HG03521 (cell line): ENCODE measurements at regions not wholly inside any gene's neighbourhood (a gene's known extent, or its start where the extent isn't known, plus 50 kb on each side); places are given as distances from the start of the nearest gene placed in this dataset.
"Not testable (repeated sequence)": the region's sequence is repeated elsewhere in the genome, so short reads cannot be mapped to it uniquely, and the experiment has no call there.

ENCODE experiments used
- ATAC-seq: cut with Tn5 transposase; IDR thresholded peaks from one replicate; pipeline ENCODE4 v1.9.1; 2021; ENCODE audit warnings: mild to moderate bottlenecking, moderate library complexity; ENCODE audit not compliant: unreplicated experiment

DNA sequence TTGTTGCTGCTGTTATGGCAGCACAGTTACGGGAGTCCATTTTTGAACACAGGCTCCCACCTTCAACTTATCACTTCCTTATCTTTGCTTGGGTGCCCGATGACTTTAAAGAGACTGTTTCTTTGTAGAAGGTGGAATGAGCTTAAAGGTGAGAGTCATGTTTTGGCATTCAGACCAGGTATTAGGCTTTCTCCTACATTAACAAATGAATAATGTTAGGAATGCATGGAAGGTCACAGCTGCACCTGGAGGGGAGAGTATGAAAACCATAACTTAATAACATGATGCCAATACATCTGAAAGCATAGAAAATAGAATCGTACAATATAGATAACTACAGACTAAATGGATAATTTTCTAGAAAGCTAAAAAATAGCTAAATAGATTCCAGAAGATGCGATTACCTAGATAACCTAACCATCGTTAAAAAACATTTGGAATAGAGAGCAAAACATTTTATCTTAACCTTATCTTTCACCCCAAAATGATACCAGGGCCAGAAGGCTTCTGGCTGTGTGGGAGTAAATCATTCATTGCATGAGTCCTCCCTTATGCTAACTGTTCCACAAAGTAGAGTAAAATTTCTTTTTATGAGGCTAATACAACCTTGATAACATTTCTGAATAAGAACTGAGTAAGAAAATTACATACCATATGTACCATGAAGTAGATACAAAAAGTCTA, 126.2 kb upstream of the ADCY2 start:
- no peak for ATAC-seq

DNA sequence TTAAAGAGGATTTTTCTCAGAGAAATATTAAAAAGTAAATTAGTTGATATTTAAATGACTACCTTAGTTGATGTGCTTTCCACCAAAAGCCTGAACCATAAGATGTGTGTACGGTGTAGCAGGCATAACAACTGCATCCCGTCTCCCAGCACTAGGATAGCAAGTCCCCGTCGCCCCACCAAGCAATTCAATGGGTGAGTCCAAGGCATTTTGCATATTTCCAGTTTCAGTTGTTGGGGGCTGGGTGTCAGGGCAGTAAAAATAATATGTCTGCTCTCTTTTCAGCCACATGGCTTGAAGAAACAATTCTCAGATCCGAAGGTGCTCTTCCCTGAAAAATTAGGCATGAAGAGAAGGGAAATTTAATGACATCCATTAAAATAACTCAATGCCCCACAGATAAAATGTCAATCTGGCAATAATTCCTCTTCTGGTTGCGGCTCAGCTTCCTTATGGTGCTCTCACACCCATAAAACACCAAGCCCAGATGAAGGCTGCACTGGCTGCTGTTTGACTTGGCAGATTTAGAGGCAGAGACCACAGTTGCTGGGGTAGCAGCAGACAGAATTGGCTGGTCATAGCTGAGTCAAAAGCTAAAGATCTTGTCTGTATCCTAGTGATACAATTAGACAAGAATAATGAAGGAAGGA, 124.4 kb upstream of the ADCY2 start:
- ATAC-seq: no peak

DNA sequence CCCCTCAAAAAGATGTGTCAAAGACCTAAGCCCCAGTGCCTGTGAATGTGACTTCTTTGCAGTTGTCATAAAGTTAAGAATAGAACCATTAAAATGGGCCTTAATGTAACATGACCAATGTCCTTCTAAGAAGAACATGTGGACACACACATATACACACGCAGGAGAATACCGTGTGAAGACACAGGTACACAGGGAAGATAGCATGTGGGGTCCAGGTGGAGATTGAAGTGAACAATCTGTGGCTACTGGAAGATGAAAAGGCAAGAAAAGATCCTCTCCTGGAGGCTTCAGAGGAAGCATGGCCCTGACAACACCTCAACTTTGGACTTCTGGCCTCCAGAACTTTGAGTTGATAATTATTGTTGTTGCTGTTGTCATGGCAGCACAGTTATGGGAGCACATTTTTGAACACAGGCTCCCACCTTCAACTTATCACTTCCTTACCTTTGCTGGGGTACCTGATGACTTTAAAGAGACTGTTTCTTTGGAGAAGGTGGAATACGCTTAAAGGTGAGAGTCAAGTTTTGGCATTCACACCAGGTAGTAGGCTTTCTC, 123.5 kb upstream of the ADCY2 start:
- ATAC-seq: no peak

DNA sequence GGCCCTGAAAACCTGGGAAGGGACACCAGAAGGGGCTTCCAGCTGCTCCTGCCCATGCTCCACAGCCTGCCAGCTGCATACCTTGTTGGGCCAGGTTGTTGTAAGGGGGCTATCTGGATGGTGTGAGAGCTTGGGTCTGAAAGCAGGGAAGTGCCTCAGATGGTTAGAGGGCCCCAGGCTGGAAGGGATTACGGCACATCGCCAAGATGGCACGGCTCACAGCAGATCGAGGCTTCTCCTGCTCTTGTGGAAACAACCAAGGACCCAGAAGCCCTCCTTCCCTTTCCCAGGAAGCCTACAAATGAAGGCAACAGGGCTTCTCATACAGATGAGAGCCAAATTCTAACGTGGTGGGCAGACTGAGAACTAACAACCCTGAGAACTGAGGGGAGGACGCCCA, 121.7 kb upstream of the ADCY2 start:
- no peak for ATAC-seq

DNA sequence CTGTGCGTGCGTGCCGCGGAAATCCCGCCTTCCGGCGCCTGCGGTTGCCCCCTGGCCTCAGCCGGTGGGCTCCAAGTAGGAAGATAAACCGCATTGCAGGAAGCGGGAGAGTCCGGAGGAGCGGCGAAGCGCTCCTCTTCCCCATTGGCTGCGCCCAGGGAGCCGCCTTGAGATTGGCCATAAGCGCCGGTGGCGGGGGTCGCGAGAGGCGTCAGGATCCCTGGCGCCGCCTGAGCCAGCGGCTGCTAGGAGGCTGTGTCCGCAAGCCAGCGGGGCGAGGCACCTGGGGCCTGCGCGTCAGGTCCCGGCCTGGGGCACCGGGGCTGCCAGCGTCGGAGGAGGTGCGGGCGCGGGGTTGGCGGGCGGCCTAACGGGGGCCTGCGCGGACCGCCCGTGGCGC, 106.3 kb upstream of the ADCY2 start:
- ATAC-seq: not testable (repeated sequence)

DNA sequence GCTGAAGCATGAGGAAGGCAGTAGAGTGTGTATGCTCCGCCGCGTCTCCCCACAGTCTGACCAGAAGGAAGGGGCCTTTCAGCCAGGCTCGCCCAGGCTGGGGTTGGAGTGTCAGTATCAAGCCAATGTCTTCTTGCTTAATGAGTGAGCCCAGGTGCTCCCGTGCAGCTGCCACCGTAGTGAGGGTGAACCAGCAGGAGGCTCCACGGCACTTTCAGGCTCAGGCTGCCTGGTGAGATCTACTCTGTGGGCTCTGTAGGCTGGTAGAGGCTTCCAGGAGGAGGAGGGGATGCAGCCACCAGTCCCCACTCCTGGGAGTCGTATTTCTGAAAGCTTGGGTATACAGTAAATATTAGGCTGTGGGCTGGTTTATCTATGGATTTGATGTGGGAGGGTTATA, 98.1 kb upstream of the ADCY2 start:
- not testable (repeated sequence) for ATAC-seq

DNA sequence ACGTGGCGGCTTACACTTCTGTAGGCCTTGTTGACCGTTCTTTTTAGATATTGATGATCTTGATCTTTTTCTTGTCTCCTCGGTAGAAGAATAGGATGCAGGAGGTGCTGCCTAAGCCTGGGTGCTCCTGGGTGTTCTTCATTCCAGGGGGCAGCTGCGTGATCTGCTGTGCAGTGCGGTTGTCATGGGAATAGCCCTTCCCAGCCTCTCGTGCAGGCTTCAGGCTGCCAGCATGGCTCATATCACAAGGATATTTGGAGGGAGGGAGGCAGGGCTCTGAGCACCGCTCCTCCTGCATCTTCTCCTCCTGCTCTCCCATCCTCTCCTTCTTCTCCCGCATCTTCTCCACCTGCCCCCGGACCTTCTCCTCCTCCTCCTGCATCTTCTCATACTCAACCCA, 96.2 kb upstream of the ADCY2 start:
- ATAC-seq: not testable (repeated sequence)

DNA sequence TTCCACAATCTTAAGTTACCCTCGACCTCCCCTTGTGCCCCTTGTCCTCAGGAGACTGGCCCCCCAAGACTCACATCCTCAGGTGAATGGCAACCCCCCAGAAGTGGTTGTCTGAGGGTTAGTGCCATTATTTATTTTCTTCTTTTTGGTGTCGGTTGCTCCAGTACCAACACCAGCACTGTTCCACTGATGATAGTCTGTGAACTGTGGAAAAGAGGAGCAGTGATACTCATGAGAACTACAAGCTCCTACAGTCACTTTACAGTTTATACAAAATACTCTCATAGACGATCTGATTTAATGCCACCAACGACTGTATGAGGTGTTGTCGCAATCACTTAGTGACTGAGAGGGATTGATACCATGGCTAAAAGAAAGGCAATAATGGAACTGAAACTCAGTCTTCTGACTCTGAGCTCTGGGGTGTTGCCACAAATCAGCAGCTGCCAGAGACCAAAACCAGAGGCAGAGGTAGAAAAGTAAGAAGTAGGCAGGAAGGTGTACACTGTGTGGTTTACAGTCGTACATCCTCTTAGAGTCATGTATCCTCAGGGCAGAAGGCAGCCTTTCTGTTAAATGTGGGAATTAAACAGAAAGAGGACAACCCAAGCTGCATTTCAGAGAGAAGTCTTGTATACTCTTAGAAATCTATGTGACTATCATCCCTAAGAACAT, 90.8 kb upstream of the ADCY2 start:
- ATAC-seq: not testable (repeated sequence)

DNA sequence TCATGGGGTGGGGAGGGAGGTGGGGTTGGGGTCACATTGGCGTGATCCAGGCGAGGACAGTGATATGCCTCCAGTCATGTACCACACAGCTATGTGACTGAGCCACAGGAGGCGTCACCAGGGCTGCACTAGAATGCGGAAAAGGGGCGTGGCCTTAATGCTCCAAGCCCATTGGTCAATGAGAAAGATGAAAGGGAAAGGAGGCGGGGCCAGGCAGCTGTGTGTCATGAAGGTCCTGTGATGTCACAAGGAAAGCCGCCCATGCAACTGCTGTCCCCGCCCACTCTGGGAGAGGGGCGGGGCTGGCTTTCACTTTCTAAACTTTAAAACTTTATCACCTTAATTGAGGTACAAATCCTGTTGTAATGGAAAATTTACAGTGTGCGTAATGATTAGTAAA, 89.4 kb upstream of the ADCY2 start:
- ATAC-seq: not testable (repeated sequence)

DNA sequence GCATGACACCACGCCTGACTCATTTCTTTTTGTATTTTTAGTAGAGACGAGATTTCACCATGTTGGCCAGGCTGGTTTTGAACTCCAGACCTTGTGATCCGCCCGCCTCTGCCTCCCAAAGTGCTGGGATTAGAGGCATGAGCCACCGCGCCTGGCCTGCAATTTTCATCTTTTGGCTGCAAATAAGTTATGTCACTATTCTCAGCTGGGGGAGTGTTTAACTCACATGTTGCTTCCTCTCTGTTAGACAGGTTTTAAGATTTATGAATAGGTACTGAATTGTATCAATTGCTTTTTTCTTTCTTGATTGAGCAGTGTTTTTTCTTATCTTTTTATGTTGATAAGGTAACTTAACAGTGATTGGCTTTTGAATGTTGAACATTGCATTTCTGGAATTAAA, 88.2 kb upstream of the ADCY2 start:
- ATAC-seq: not testable (repeated sequence)

DNA sequence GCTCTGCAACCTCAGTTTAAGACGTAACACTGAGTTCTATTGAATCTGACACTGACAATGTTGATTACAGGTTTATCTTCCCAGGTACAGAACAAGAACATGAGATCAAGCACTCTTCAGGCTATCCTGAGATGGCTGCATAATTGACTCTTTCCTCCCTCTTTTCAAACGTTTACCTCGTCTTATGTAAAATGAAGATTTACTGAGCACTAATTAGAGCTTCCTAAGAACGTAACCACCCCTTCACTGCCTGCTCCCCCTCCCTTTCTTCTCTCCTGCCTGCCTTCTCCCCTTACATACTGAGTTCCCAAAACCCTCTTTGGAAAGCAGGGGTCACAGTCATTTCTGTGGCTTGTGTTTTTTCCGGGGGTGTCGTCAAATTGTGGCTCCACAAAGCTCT, 86.2 kb upstream of the ADCY2 start:
- ATAC-seq: not testable (repeated sequence)

DNA sequence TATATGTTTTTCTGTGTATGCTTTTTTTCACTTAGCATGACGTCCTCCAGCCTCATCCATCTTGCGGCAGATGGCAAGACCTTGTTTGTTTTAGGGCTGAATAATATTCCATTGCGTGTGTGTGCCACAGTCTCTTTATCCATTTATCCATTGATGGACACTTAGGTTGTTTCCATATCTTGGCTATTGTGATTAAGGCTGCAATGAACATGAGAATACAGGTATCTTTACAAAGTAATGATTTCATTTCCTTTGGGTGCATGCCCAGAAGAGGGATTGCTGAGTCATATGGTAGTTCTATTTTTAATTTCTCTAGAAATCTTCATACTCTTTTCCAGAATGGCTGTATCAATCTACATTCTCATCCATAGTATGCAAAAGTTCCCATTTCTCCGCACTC, 85.3 kb upstream of the ADCY2 start:
- ATAC-seq: not testable (repeated sequence)

DNA sequence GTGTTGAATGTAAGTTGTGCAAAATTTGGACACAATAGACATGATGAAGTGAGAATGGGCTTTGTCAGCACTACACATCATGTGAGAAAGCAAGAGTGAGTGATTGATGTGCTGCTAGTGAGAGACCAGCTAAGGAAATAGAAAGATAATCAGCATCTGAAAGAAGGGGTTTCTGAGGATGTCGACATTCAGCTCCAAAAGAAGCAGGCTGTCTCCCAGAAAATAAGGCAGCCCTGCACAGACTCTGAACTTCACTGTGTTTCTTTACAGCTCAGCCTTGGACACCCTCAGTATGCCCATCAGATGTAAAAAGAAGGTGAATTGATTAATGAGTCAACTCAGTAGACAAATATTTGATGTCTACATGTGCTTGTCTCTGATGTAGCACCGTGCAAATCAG, 80.8 kb upstream of the ADCY2 start:
- ATAC-seq: no peak

DNA sequence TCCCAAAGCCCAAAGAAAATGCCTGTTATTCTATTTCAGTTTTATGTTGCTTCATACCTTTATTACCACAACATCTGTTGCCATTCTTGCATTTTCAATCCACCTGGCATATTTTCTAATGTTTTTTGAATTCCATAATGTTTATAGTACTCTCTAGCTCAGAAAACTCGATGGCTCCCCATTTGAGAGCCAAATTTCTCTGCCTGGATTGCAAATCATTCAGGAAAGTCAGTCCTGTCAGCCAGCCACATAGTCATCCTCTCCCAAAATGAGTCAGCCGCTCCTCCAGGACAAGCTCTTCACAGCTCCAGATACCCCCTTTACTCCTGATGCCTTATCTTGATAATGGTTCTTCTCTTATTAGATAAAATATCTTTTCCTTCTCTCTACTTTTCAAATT, 78.2 kb upstream of the ADCY2 start:
- no peak for ATAC-seq

DNA sequence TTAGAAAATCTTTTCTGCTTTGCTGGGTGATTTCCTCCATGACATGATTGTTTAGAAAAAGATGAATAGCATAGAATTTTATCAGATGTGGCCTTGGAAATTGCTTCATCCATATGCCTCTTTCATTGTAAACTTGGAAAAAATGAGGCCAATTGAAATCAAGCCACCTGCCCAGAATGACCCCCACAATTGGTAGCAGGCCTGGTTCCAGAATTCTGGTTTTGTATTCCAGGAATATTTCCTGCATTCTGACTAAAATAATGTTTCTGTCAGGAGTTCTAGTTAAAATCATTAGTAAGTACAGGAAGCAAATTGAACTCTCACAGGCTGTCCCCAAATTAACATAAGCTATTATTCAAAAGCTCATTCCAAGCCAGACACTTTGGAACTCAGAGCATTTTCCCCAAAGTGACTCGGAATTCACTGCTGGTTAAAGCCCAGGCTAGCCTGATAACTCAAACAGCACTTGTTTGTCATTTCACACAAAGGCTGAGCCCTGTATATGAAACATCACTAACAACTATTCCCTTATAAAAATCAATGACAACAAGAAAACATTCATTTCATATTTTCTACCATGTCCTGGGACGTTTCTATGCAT, 75.1 kb upstream of the ADCY2 start:
- no peak for ATAC-seq

DNA sequence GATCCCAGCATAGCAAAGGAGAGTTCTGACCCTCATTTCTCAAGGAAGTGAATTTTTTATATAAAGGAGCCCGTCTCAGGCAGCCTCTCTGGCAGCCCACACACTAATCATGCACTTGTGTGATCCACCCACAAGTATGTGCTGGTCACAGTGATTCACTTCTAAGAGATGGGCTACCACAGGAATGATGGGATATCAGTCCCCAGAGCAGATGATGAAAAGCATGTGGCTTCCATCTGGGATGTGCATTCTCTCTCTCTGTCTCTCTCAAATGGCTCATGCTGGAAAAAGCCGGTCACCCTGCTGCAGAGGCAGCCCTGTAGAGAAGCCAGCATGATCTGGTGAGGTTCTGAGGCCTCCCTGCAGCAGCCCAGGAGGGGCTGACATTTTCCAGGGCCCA, 74.2 kb upstream of the ADCY2 start:
- ATAC-seq: no peak

DNA sequence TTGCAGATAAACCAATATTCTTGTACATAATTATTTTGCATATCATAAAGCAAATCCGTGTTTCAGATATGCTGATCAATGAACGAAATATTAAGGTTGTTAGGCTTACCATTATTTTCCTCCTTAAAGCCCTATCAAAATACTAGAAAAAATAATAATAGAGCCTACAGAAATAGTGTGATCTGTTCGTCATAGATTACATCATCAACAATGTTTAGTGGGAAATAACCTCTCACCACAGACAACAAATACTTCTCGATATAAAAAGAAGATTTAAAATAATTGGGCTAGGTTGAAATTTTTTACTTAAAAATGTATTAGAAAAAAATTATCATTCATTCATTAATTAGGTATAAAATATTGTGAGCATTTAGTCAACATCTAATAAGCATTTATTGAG, 71.0 kb upstream of the ADCY2 start:
- no peak for ATAC-seq

DNA sequence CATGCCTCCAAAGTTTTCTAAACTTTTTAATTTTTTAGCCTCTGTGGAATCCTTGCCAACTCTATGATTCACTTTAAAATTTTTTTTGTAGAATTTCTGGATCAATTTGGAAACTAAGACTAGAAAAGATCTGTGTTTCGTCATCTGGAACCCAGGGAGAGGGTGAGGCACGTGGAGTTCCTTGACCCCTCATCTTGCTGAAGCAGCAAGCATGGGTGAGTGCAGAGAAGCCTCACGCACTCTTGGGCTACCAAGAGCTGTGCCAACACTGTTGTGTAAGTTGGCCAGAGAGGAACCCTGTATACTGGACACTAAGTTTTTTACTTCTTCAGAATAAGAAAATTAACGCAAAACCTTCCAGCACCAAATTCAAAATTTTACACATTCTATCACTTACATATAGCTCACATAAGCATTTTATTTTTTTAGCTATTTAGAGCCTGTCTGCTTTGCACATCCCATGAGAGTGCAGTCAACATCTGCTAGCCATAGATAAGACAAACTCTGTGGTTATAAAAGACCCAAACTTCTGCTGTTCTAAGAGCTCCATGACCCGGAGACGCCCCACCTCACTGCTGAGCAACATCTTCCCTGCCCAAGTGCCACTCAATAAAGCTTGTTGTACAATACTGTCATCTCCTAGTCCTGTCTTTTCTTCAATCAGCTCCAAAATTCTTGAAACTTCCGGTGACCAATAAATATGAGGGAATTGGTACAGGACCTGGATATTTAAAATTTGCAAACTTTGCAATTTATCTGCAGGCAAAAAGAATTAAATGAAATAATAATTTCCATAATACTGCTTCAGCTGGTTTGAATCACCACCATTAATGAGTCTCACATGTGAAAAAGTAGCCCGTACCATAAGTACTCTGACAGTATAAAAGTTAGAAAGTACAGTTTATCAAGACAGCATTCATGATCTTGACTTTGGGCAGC, 69.7 kb upstream of the ADCY2 start:
- no peak for ATAC-seq

DNA sequence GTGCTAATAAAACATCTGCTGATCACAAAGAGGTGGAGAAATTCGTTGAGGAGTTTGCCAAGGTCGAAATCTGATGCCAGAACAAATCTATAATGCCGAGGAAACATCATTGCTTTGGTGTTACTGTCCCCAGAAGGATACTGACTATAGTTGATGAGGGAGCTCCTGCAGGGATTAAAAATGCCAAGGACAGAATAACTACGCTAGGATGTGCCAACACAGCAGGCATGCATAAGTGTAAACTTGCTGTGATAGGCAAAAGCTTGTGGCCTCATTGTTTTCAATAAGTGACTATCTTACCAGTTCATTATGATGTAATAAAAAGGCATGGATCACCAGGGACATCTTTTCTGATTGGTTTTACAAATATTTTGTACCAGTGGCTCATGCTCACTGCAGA, 66.8 kb upstream of the ADCY2 start:
- ATAC-seq: no peak

DNA sequence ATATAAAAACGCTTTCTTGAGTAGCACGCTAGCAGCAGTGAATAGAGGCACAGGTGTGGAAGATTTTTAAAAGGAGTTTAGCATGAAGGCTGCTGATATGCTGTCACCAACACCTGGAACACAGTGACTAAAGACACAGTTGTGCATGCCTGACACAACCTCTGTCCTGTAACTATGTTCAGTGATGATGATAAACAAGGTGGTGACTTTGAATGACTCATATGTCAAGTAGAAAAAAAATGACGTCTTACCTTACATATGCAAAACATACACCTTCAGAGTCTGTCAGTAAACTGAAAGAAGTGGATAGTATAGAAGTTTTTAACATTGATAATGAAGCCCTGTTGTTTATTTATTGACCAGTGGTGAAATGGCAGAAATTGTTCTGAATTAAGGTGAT, 66.2 kb upstream of the ADCY2 start:
- no peak for ATAC-seq

DNA sequence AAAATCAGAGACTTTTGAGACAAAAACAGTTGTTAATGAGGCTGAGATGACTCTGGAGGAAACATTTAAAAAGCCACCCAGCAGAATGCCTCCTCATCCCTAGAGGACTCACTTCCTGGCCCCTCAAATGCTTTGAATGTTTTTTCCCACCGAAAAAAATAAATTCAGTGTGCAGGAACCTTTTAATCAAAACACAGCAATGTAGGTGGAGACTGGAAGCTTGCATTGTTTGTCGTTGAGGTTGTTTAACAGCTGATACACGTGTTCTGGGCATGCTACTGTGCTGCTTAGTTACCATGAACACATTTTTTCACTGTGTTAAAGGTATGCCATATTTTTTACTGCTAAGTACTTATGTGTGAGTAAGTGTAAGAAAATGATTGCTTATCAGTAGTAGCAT, 65.7 kb upstream of the ADCY2 start:
- ATAC-seq: no peak
